ENCODE measurements at regions not wholly inside any gene's neighbourhood (a gene's known extent, or its start where the extent isn't known, plus 50 kb on each side); places are given as distances from the start of the nearest gene placed in this dataset.

DNA sequence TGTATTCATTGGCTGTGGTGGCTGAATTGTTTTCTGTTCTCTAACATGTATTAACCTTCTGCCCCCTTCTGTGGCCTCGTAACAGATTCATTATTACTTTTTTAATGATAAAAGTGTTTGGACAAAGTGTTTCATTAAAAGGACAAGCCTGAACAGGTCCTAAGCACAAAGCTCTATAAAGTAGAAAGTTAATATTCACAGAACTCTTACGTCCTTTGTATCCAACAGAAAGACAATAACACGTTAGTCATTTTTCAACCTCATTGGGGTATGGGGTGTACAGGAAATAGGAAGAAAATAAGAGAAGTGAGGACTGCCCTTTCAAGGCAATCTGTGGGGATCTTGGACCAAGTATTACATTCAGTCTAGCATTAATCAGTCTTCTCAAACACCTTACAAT, 105.5 kb upstream of the RGPD4 start:
- TF ChIP-seq GATA2 (IDR thresholded peaks at IDR 0.05; ENCODE audit: low read depth, low read length) (no peak), GATA3 (IDR thresholded peaks at IDR 0.05; ENCODE audit: low read depth, low read length) (no peak)

DNA sequence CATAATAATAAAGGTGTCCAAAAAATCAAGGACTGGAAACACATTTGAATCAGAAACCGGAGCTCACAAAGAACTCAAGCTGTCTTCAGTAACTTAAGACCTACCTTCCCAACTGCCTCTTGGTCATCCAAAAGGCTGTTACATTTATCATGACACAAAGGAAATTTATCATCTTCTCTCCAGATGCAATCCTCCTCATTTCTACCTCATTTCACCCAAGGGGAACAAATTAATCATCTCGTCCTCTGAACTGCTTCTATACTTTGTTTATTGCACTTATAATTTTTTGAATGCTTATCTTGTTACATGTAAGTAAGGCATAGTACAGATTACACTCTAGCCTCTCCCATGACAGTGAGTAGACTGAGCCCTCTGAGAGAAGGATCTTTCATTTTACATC, 105.1 kb upstream of the RGPD4 start:
- TF ChIP-seq GATA2 (IDR thresholded peaks at IDR 0.05; ENCODE audit: low read depth, low read length): no peak
- TF ChIP-seq GATA3 (IDR thresholded peaks at IDR 0.05; ENCODE audit: low read depth, low read length): no peak

DNA sequence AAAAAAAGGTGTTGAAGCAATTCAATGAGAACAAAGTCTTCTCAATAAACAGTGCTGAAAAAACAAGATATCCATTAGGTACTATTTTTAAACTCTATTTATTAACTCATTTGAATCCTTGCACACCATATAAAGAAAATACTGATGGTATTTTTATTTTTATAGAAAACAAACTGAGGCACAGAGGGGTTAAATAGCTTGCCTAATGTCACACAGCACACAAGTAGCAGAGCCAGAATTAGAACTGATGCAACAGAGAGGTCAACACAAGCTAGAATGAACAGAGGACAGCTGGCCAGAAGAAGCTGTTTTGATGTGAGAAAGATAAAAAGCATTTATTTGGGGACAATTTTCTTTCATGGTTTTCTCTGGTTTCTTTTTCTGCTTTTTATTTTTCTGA, 99.4 kb upstream of the RGPD4 start:
- TF ChIP-seq GATA3 (IDR thresholded peaks at IDR 0.05; ENCODE audit: low read depth, low read length) (no peak), GATA2 (IDR thresholded peaks at IDR 0.05; ENCODE audit: low read depth, low read length) (no peak)

DNA sequence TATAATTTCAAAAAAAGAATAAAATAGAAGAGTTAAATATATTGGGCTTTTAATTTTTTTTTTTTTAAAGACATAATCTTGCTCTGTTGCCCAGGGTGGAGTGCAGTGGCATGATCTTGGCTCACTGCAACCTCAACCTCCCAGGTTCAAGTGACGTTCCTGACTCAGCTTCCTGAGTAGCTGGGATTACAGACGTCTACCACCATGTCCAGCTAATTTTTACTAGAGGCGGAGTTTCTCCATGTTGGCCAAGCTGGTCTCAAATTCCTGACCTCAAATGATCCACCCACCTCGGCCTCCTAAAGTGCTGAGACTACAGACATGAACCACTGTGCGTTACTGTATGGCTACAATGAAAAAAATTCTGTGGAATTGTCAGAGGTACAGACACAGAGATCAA, 98.1 kb upstream of the RGPD4 start:
- no peak for TF ChIP-seq GATA2 (IDR thresholded peaks at IDR 0.05; ENCODE audit: low read depth, low read length)
- TF ChIP-seq GATA3 (IDR thresholded peaks at IDR 0.05; ENCODE audit: low read depth, low read length): no peak

GRCh38 chr2:107729440-107729839, 97.3 kb upstream of the RGPD4 start:
- TF ChIP-seq GATA2 (IDR thresholded peaks at IDR 0.05; ENCODE audit: low read depth, low read length): no peak
- TF ChIP-seq GATA3 (IDR thresholded peaks at IDR 0.05; ENCODE audit: low read depth, low read length): no peak

- TF ChIP-seq GATA3 (IDR thresholded peaks at IDR 0.05; ENCODE audit: low read depth, low read length) (no peak), GATA2 (IDR thresholded peaks at IDR 0.05; ENCODE audit: low read depth, low read length) (no peak)
Measured at GRCh38 chr2:107730898-107731297, 95.8 kb upstream of the RGPD4 start.

- TF ChIP-seq GATA2 (IDR thresholded peaks at IDR 0.05; ENCODE audit: low read depth, low read length): no peak
- no peak for TF ChIP-seq GATA3 (IDR thresholded peaks at IDR 0.05; ENCODE audit: low read depth, low read length)
Measured at GRCh38 chr2:107731435-107731834, 95.3 kb upstream of the RGPD4 start.

DNA sequence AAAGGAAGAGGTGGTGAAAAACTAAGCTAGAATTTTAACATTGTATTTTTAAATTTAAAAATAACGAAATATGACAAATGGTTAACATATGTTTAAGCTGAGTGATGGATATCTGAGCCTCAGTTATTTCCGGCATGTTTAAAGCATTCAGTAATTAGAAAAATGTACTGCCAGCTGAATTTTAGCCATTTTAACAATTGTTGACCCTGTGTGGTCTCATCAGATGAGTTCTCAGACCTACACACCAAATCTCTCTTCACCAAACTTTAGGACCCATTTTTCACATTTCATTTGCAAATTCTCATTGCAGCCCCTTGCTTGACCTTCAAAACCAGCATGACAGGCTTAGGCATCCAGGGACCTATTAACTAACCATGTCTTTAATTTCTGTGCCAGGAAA, 91.5 kb upstream of the RGPD4 start:
- TF ChIP-seq GATA3 (IDR thresholded peaks at IDR 0.05; ENCODE audit: low read depth, low read length): no peak
- TF ChIP-seq GATA2 (IDR thresholded peaks at IDR 0.05; ENCODE audit: low read depth, low read length): no peak

DNA sequence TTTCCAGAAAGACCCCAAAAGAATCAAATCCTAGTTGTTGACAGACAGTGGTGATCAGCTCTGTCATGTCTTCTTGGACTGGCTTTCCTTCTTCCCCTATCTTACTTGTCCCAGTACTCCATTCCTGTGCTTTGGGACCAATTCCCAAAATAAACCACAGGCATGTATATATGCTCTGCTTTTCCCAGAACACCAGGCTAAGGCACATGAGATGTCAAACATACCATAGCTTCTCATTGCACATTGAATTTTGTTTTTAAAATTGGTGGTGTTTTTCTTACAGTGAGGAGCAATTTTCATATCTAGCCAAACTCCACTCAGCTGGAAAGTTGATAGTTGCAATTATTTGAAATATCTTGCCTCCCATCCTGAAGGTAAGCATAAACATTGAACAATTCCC, 88.9 kb upstream of the RGPD4 start:
- TF ChIP-seq GATA2 (IDR thresholded peaks at IDR 0.05; ENCODE audit: low read depth, low read length) (no peak), GATA3 (IDR thresholded peaks at IDR 0.05; ENCODE audit: low read depth, low read length) (no peak)

GRCh38 chr2:107738266-107738665, 88.4 kb upstream of the RGPD4 start:
- TF ChIP-seq GATA2 (IDR thresholded peaks at IDR 0.05; ENCODE audit: low read depth, low read length): no peak
- no peak for TF ChIP-seq GATA3 (IDR thresholded peaks at IDR 0.05; ENCODE audit: low read depth, low read length)

DNA sequence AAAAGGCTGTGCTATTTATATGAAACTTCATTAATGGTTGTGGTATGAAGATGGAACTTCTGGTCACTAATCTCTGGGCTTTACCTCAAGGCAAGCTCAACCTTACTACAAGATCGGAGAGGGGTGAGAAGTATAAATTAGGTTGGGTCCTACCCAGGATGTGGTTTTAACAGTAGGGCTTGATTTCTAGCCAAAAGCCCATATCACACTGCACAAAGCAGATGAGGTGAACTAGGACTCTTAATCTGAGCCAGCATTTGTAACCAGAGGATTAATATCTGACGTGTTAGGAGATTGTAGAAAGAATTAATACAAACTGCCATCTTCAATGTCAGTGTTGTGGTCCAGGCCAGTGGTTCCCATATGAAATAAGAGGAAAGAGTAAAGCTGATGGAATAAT, 86.4 kb upstream of the RGPD4 start:
- TF ChIP-seq GATA2 (IDR thresholded peaks at IDR 0.05; ENCODE audit: low read depth, low read length): no peak
- no peak for TF ChIP-seq GATA3 (IDR thresholded peaks at IDR 0.05; ENCODE audit: low read depth, low read length)

DNA sequence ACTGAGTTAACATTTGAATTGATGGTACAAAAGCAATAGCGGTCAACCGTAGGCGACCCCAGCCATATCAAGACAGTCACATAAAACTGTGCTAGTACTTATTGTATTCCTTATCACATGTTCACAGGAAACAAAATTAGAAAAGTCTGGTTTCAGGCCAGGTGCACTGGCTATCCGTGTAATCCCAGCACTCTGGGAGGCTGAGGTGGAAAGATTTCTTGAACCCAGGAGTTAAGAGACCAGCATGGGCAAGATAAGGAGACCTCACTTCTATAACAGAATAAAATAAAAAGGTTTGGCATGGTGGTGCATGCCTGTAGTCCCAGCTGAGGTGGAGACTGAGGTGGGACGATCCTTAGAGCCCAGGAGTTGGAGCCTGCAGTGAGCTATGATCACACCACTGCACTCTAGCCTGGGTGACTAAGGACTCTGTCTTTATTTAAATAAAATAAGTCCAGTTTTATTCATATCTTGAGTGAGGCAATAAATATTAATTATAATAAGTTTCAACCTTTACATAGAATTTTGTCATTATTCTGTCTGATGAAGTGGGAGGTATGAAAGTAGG, 84.1 kb upstream of the RGPD4 start:
- TF ChIP-seq GATA3 (IDR thresholded peaks at IDR 0.05; ENCODE audit: low read depth, low read length) (no peak), GATA2 (IDR thresholded peaks at IDR 0.05; ENCODE audit: low read depth, low read length) (no peak)

- TF ChIP-seq GATA3 (IDR thresholded peaks at IDR 0.05; ENCODE audit: low read depth, low read length) (no peak), GATA2 (IDR thresholded peaks at IDR 0.05; ENCODE audit: low read depth, low read length) (no peak)
Measured at GRCh38 chr2:107743274-107743673, 83.4 kb upstream of the RGPD4 start.

GRCh38 chr2:107745100-107745499, 81.6 kb upstream of the RGPD4 start:
- no peak for TF ChIP-seq GATA3 (IDR thresholded peaks at IDR 0.05; ENCODE audit: low read depth, low read length)
- no peak for TF ChIP-seq GATA2 (IDR thresholded peaks at IDR 0.05; ENCODE audit: low read depth, low read length)

DNA sequence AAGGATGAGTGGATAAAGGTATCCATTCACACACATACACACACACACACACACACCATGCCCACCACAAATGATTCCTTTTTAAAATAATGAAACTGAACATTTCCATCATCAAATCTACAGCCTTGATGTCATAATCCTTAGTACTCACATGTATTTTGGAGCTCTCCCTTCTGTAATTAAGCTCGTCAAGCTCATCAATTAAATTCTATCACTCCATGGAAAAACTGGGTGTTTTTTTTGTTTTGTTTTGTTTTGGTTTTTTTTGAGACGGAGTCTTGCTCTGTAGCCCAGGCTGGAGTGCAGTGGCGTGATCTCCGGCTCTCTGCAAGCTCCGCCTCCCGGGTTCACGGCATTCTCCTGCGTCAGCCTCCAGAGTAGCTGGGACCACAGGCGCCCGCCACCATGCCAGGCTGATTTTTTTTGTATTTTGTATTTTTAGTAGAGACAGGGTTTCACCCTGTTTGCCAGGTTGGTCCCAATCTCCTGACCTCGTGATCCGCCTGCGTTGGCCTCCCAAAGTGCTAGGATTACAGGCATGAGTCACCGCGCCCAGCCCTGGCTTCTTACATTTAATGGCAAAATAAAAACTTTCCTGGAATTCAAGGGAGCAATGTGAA, 78.6 kb upstream of the RGPD4 start:
- TF ChIP-seq GATA2 (IDR thresholded peaks at IDR 0.05; ENCODE audit: low read depth, low read length) (no peak), GATA3 (IDR thresholded peaks at IDR 0.05; ENCODE audit: low read depth, low read length) (no peak)

- TF ChIP-seq GATA2 (IDR thresholded peaks at IDR 0.05; ENCODE audit: low read depth, low read length) (no peak), GATA3 (IDR thresholded peaks at IDR 0.05; ENCODE audit: low read depth, low read length) (no peak)
Measured at GRCh38 chr2:107751936-107752335, 74.8 kb upstream of the RGPD4 start.

Data from SH-SY5Y (cell line).